ENCODE measurements at regions not wholly inside any gene's neighbourhood (a gene's known extent, or its start where the extent isn't known, plus 50 kb on each side); places are given as distances from the start of the nearest gene placed in this dataset.

DNA sequence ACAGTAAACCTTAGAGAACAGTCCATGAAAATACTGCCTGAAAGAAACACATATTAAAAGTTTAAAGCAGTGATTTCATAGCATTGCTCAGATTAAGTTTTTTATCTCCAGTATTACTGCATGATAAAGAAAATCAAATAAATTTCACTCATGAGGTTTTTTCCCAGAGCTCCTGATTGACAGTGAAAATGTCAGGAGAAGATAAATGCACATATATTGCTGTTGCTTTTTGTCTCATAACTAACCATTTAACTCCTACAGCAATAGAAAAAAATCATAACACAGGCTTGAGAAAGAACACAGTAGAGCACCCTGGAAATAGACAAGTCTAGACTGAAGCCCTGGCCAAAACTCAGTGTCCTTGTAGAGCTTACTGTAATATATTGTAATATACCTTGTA, 391.0 kb downstream of the TMX3 start:
- TF ChIP-seq FOXP2 (optimal IDR thresholded peaks at IDR 0.05; ENCODE audit: borderline replicate concordance, extremely low read depth, extremely low read length, insufficient read depth) (no peak), TAF1 (IDR thresholded peaks at IDR 0.05; ENCODE audit: borderline replicate concordance, insufficient read depth, low read length) (no peak), POLR2AphosphoS5 (IDR thresholded peaks at IDR 0.05; ENCODE audit: low read depth, low read length) (no peak), SIN3A (IDR thresholded peaks at IDR 0.05; ENCODE audit: borderline replicate concordance, insufficient read depth, low read length) (no peak)
- TF ChIP-seq, protein P1, sequence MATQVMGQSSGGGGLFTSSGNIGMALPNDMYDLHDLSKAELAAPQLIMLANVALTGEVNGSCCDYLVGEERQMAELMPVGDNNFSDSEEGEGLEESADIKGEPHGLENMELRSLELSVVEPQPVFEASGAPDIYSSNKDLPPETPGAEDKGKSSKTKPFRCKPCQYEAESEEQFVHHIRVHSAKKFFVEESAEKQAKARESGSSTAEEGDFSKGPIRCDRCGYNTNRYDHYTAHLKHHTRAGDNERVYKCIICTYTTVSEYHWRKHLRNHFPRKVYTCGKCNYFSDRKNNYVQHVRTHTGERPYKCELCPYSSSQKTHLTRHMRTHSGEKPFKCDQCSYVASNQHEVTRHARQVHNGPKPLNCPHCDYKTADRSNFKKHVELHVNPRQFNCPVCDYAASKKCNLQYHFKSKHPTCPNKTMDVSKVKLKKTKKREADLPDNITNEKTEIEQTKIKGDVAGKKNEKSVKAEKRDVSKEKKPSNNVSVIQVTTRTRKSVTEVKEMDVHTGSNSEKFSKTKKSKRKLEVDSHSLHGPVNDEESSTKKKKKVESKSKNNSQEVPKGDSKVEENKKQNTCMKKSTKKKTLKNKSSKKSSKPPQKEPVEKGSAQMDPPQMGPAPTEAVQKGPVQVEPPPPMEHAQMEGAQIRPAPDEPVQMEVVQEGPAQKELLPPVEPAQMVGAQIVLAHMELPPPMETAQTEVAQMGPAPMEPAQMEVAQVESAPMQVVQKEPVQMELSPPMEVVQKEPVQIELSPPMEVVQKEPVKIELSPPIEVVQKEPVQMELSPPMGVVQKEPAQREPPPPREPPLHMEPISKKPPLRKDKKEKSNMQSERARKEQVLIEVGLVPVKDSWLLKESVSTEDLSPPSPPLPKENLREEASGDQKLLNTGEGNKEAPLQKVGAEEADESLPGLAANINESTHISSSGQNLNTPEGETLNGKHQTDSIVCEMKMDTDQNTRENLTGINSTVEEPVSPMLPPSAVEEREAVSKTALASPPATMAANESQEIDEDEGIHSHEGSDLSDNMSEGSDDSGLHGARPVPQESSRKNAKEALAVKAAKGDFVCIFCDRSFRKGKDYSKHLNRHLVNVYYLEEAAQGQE (IDR thresholded peaks at IDR 0.05; ENCODE audit: insufficient read depth in 1 of 2, low read depth in 2 of 2, low read length in 2 of 2) = no peak

DNA sequence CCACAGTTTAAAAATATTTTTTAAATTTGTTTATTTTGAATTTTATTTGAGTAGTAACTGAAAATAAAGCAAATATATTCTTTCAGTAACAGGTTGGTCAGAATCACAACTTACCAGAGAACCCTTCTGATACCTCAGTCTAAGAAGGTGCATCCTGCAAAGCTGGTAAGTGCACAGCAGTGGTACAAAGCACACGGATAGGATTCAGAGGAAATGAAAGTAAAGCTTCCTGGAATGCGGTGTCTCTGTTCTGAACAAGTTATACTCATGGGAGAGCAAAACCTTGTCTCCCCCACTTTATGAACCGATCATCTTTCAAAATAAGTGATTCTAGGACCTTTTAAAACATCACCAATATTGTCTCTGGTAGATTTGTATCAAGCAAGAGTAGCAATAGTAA, 398.3 kb downstream of the TMX3 start:
- TF ChIP-seq TAF1 (IDR thresholded peaks at IDR 0.05; ENCODE audit: borderline replicate concordance, insufficient read depth, low read length) (no peak), SIN3A (IDR thresholded peaks at IDR 0.05; ENCODE audit: borderline replicate concordance, insufficient read depth, low read length) (no peak), FOXP2 (optimal IDR thresholded peaks at IDR 0.05; ENCODE audit: borderline replicate concordance, extremely low read depth, extremely low read length, insufficient read depth) (no peak), POLR2AphosphoS5 (IDR thresholded peaks at IDR 0.05; ENCODE audit: low read depth, low read length) (no peak)
- TF ChIP-seq, protein P1 (IDR thresholded peaks at IDR 0.05; ENCODE audit: insufficient read depth in 1 of 2, low read depth in 2 of 2, low read length in 2 of 2) = no peak

DNA sequence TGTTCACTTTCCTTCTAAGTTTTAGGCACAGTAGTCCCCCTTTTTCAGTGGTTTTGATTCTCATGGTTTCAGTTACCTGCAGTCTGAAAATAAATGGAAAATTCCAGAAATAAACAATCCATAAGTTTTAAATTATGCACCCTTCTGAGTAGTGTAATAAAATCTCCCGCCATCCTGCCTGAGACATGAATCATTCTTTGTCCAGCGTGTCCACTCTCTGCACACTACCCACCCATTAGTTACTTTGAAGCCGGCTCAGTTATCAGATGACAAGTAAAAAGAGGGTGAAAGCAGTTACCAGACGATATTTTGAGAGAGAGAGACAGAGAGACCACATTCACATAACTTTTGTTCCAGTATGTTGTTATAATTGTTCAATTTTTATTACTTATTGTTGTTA, 400.5 kb downstream of the TMX3 start:
- TF ChIP-seq FOXP2 (optimal IDR thresholded peaks at IDR 0.05; ENCODE audit: borderline replicate concordance, extremely low read depth, extremely low read length, insufficient read depth) = no peak
- TF ChIP-seq, protein P1 (IDR thresholded peaks at IDR 0.05; ENCODE audit: insufficient read depth in 1 of 2, low read depth in 2 of 2, low read length in 2 of 2) = no peak
- no peak for TF ChIP-seq POLR2AphosphoS5 (IDR thresholded peaks at IDR 0.05; ENCODE audit: low read depth, low read length)

DNA sequence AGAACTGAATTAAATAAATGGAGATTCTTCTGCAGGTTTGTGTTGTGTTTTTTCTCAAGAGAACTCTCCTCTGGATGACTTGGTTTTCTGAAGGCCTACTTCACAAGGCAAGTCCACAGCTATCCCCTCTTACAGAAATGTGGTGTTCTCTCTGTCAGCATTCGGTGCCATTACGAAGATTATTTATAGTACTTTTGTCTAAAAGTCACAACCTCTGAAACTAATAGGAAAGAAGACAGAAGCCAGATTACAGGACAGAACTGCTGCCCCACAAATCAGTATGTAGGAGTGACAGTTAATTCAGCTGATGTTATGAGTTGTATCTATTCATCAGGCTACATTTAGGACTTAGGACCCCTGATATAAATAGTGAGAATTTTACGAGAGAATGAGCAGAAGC, 413.5 kb downstream of the TMX3 start:
- no peak for TF ChIP-seq FOXP2 (optimal IDR thresholded peaks at IDR 0.05; ENCODE audit: borderline replicate concordance, extremely low read depth, extremely low read length, insufficient read depth)

DNA sequence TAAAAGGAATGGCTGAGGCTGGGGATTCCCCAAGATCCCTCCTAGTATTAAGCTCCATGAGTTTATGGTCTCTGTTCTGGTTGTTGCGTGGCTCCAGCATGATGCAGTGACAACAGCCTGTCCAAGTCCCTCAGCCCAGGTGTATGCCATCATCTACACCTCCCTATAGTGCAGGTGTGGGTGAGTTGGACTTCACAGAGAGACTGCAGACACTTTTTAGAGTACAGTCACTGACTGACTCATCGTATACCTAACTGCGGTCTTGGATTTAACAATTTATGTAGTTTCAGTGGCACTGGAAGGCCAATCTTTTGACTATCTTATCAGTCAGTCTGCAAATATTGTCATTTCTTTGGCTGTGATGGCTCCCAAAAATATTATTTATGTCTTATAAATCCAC, 415.0 kb downstream of the TMX3 start:
- TF ChIP-seq TAF1 (IDR thresholded peaks at IDR 0.05; ENCODE audit: borderline replicate concordance, insufficient read depth, low read length) = no peak
- TF ChIP-seq FOXP2 (optimal IDR thresholded peaks at IDR 0.05; ENCODE audit: borderline replicate concordance, extremely low read depth, extremely low read length, insufficient read depth) = no peak
- TF ChIP-seq SIN3A (IDR thresholded peaks at IDR 0.05; ENCODE audit: borderline replicate concordance, insufficient read depth, low read length) = no peak
- TF ChIP-seq, protein P1 (IDR thresholded peaks at IDR 0.05; ENCODE audit: insufficient read depth in 1 of 2, low read depth in 2 of 2, low read length in 2 of 2) = no peak
- no peak for TF ChIP-seq POLR2AphosphoS5 (IDR thresholded peaks at IDR 0.05; ENCODE audit: low read depth, low read length)
